Colonic mucosa (tissue), 4 donors: ENCODE measurements at regions not wholly inside any gene's neighbourhood (a gene's known extent, or its start where the extent isn't known, plus 50 kb on each side); places are given as distances from the start of the nearest gene placed in this dataset.

ENCODE experiments used
- DNase-seq: peaks from one replicate; pipeline ENCODE4 v3.0.0-alpha.2; 2020
- H3K27ac ChIP-seq: fragments of 200-600 bp; one replicate; pipeline ENCODE4 v1.8.0; 2021
- H3K27me3 ChIP-seq: fragments of 200-600 bp; one replicate; pipeline ENCODE4 v1.8.0; 2021
- H3K36me3 ChIP-seq: fragments of 200-600 bp; one replicate; pipeline ENCODE4 v1.8.0; 2021
- H3K4me1 ChIP-seq: fragments of 200-600 bp; one replicate; pipeline ENCODE4 v1.8.0; 2021; ENCODE audit warnings: mild to moderate bottlenecking
- H3K4me3 ChIP-seq: fragments of 200-600 bp; one replicate; pipeline ENCODE4 v1.8.0; 2021
- H3K9ac ChIP-seq, 2 donors: one replicate each; pipeline ENCODE4 v1.7.0; 2013; ENCODE audit warnings: control low read depth in 2 of 2, low read depth in 2 of 2, low read length in 2 of 2
- H3K9me3 ChIP-seq: fragments of 200-600 bp; one replicate; pipeline ENCODE4 v1.8.0; 2021
- CTCF ChIP-seq: fragments of 200-600 bp; IDR thresholded peaks from one replicate; pipeline ENCODE4 v1.8.0; 2022; ENCODE audit warnings: antibody characterized with exemption, mild to moderate bottlenecking
- intact Hi-C: fragments of 100-400 bp; cut with DNase I; formaldehyde crosslinking; loops from one replicate; pipeline ENCODE4 v1.14.1; 2022
- donor health status: healthy.
- donor health status: DM: no; HTN: no; CAD: no.
- donor health status: DM: no; HTN: no; CAD: no.

- no peaks in the 10 kb centered on the region for H3K36me3 ChIP-seq
- no peak for DNase-seq
- H3K27ac ChIP-seq, result no peak overlapping the region
- no peak overlapping the region for H3K9ac ChIP-seq
- no peaks in the 10 kb centered on the region for H3K9me3 ChIP-seq
- no peak for TF ChIP-seq CTCF
- intact Hi-C loops, result no loop called here
- no peaks in the 10 kb centered on the region for H3K27me3 ChIP-seq
- no peaks in the 10 kb centered on the region for H3K4me1 ChIP-seq
- H3K4me3 ChIP-seq, result no peak overlapping the region
These were observed 669.6 kb upstream of the VRK2 start for GRCh38 chr2:57376985-57377384.

GRCh38 chr2:57386305-57386704 lies 660.3 kb upstream of the VRK2 start:
- intact Hi-C loops, result no loop called here
- Histone ChIP-seq H3K4me3 (no peak overlapping the region), H3K9me3 (no peaks in the 10 kb centered on the region), H3K27me3 (no peaks in the 10 kb centered on the region), H3K27ac (no peak overlapping the region), H3K36me3 (no peaks in the 10 kb centered on the region), H3K9ac (no peak overlapping the region), H3K4me1 (no peaks in the 10 kb centered on the region)
- no peak for DNase-seq
- TF ChIP-seq CTCF, result no peak

DNA sequence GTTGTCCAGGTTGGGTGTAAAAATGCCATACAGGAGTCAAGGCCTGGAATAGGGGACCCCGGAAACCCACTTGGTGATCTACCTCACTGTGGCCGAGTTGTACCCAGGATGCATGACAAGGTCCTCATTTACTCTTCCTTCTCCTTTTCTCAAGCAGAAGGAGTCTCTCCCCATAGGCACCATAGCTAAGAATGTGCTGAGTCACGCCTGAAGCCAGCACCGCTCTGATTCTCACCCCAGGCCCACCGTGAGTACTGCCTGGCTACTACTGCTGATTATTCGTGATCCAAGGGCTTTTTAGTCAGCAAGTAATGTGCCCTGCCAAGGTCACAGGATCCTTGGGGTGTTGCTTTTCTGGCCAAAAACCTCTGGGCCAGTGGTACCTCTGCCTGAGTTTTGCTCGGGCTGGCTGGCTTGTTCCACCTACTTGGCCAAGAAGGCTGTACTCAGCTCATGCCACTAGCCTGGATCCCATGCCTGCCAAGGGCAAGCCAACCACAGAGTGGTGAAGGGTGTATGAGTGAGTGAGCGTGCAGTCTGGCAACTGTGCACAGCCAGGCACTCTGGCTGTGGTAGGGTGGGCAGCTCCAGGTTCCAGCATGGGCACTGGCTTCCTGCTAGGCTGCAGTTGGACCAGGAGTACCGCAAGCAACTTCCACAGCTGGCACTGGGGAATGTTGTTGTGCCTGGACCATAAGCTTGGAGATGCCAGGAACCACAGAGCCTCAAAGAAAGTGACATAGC lies 650.1 kb upstream of the VRK2 start:
- Histone ChIP-seq H3K36me3 (no peaks in the 10 kb centered on the region), H3K9ac (no peak overlapping the region), H3K4me1 (no peaks in the 10 kb centered on the region), H3K4me3 (no peak overlapping the region), H3K9me3 (no peaks in the 10 kb centered on the region), H3K27me3 (no peaks in the 10 kb centered on the region), H3K27ac (no peak overlapping the region)
- TF ChIP-seq CTCF, result no peak
- DNase-seq, result no peak
- intact Hi-C loops, result no loop called here

GRCh38 chr2:57397550-57398360 lies 648.9 kb upstream of the VRK2 start:
- H3K9me3 ChIP-seq, result no peaks in the 10 kb centered on the region
- H3K27ac ChIP-seq, result no peak overlapping the region
- DNase-seq, result no peak
- no peak overlapping the region for H3K9ac ChIP-seq
- intact Hi-C loops, result no loop called here
- no peaks in the 10 kb centered on the region for H3K27me3 ChIP-seq
- no peak overlapping the region for H3K4me3 ChIP-seq
- no peaks in the 10 kb centered on the region for H3K36me3 ChIP-seq
- no peak for TF ChIP-seq CTCF
- no peaks in the 10 kb centered on the region for H3K4me1 ChIP-seq

DNA sequence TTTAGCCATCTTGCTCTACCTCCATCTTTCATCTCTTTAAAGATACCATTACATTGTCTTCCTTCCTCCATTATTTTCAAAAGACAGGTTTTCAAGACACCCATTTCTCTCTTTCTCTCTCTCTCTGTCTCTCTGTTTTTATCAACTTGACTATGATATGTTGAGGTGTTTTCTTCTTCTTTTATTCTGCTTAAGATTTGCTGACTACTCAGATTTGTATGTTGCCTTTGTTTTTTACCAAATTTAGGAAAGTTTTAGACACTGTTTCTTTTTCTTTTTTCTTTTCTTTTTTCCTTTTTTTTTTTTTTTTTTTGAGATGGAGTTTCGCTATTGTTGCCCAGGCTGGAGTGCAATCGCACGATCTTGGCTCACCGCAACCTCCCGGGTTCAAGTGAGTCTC lies 647.5 kb upstream of the VRK2 start:
- H3K4me3 ChIP-seq, result no peak overlapping the region
- intact Hi-C loops, result no loop called here
- H3K27ac ChIP-seq, result no peak overlapping the region
- TF ChIP-seq CTCF, result no peak
- H3K9me3 ChIP-seq, result no peaks in the 10 kb centered on the region
- DNase-seq, result no peak
- H3K4me1 ChIP-seq, result no peaks in the 10 kb centered on the region
- no peaks in the 10 kb centered on the region for H3K36me3 ChIP-seq
- no peak overlapping the region for H3K9ac ChIP-seq
- no peaks in the 10 kb centered on the region for H3K27me3 ChIP-seq
